Prostate gland (tissue), 2 donors: ENCODE measurements at regions not wholly inside any gene's neighbourhood (a gene's known extent, or its start where the extent isn't known, plus 50 kb on each side); places are given as distances from the start of the nearest gene placed in this dataset.

ENCODE experiments used
- POLR2A ChIP-seq: fragments of 450-650 bp; IDR thresholded peaks from one replicate; pipeline ENCODE4 v1.6.1; 2016; ENCODE audit warnings: antibody characterized with exemption, mild to moderate bottlenecking
- TF ChIP-seq, protein P1 (sequence below), 4 experiments: fragments of 200-600 bp in 2 of 4; fragments of 450-650 bp in 2 of 4; sonication (generic) in 2 of 4; IDR thresholded peaks; 1 replicate in 3 of 4; 2 replicates in 1 of 4; pipeline ENCODE4 v1.5.1; 2016 to 2019; ENCODE audit warnings: antibody characterized with exemption in 4 of 4, mild to moderate bottlenecking in 2 of 4, moderate library complexity in 2 of 4

DNA sequence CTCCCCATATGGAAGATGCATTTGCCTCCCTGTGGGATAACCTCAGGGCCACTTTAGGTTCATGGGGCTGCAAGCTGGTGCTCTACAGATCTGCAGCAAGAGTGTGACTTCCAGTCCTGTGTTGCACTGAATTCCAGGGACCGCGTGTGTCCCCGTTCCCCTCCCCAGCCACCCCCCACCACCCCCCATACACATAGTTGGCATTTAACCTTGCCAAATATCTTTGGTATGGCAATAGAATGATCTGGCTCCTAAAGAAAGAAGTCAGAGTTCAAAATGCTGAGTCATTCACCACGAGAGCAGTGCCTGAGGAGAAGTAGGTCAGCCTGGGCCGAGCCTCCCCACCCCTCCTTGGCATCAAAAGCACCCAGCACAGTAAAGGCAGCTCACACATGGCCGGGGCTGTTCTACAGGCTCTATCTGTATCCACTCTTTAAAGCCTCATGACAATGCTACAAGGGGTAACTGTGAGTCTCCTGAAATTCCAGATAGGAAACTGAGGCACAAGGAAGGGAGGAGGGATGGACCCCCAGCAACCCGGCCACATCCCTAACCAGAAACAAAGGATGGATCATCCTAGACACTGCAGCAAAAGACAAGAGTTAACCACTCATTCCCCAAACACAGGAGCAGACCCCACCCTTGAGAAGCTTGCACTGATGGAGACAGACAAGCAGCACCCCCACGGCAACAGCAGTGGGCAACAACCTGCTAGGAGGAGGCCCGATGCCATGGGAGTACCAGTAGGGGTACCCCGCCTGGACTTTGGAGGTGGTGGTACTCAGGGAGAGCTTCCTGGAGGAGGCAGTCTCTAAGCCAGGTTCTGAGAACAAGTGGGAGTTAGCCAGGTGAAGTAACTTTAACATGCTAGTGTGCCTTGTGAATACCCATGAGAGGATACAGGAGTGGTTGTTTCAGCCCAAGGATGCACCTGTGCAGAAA is 70.3 kb upstream of the NANOS1 start:
- TF ChIP-seq POLR2A: no peak
- TF ChIP-seq, protein P1, sequence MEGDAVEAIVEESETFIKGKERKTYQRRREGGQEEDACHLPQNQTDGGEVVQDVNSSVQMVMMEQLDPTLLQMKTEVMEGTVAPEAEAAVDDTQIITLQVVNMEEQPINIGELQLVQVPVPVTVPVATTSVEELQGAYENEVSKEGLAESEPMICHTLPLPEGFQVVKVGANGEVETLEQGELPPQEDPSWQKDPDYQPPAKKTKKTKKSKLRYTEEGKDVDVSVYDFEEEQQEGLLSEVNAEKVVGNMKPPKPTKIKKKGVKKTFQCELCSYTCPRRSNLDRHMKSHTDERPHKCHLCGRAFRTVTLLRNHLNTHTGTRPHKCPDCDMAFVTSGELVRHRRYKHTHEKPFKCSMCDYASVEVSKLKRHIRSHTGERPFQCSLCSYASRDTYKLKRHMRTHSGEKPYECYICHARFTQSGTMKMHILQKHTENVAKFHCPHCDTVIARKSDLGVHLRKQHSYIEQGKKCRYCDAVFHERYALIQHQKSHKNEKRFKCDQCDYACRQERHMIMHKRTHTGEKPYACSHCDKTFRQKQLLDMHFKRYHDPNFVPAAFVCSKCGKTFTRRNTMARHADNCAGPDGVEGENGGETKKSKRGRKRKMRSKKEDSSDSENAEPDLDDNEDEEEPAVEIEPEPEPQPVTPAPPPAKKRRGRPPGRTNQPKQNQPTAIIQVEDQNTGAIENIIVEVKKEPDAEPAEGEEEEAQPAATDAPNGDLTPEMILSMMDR (IDR thresholded peaks at IDR 0.05): no peak
